ENCODE measurements at regions not wholly inside any gene's neighbourhood (a gene's known extent, or its start where the extent isn't known, plus 50 kb on each side); places are given as distances from the start of the nearest gene placed in this dataset.
"Not testable (repeated sequence)": the region's sequence is repeated elsewhere in the genome, so short reads cannot be mapped to it uniquely, and the experiment has no call there.

GRCh38 chr3:145450018-145450682 is 710.8 kb downstream of the PLOD2 start:
- H3K9me3 ChIP-seq (ENCODE audit: control insufficient read depth, low read depth, low read length): no peaks in the 10 kb centered on the region
- no peaks in the 10 kb centered on the region for H4K20me1 ChIP-seq (ENCODE audit: control insufficient read depth, extremely low read depth, insufficient read depth, low read length)
- TF ChIP-seq CTCF (optimal IDR thresholded peaks at IDR 0.05 in 1 of 3, IDR thresholded peaks at IDR 0.05 in 1 of 3, conservative IDR thresholded peaks at IDR 0.05 in 1 of 3; ENCODE audit: extremely low read depth in 1 of 3, insufficient read depth in 2 of 3, low read length in 3 of 3): no peak
- no peak for TF ChIP-seq EZH2 (IDR thresholded peaks at IDR 0.05; ENCODE audit: low read length)
- no peaks in the 10 kb centered on the region for H3K4me1 ChIP-seq (ENCODE audit: control insufficient read depth, extremely low read depth, insufficient read depth, low read length)
- no peak overlapping the region for H2AFZ ChIP-seq (ENCODE audit: control insufficient read depth, low read length)
- no peak overlapping the region for H3K27ac ChIP-seq (ENCODE audit: control insufficient read depth, insufficient read depth, low read length)
- no peak overlapping the region for H3K4me2 ChIP-seq (ENCODE audit: control insufficient read depth, extremely low read depth, insufficient read depth, low read depth, low read length)
- no peak for DNase-seq (ENCODE audit: low read depth, low spot score)
- H3K9me1 ChIP-seq (ENCODE audit: control insufficient read depth, extremely low read depth, insufficient read depth, low read length): no peaks in the 10 kb centered on the region
- no peaks in the 10 kb centered on the region for H3K79me2 ChIP-seq (ENCODE audit: control insufficient read depth, insufficient read depth, low read length)
- H3K4me3 ChIP-seq (ENCODE audit: control insufficient read depth in 2 of 3, extremely low read depth in 1 of 3, insufficient read depth in 2 of 3, low read depth in 1 of 3, low read length in 3 of 3): no peak overlapping the region
- H3K27me3 ChIP-seq (ENCODE audit: control insufficient read depth, extremely low read depth, insufficient read depth, low read length): no peaks in the 10 kb centered on the region
- no peak overlapping the region for H3K9ac ChIP-seq (ENCODE audit: control insufficient read depth, extremely low read depth, insufficient read depth, low read length)
- no peak for FAIRE-seq
- H3K36me3 ChIP-seq (ENCODE audit: control insufficient read depth in 2 of 2, extremely low read depth in 1 of 2, insufficient read depth in 2 of 2, low read length in 2 of 2): no peaks in the 10 kb centered on the region
- dilution Hi-C loops (cut with MboI; ENCODE audit: extremely low pct_ligation_motif_present, low sequenced_read_pairs): no loop called here

GRCh38 chr3:145457825-145458552 is 703.0 kb downstream of the PLOD2 start:
- Histone ChIP-seq H3K27me3 (ENCODE audit: control insufficient read depth, extremely low read depth, insufficient read depth, low read length) (no peaks in the 10 kb centered on the region), H3K9me3 (ENCODE audit: control insufficient read depth, low read depth, low read length) (no peaks in the 10 kb centered on the region), H3K9me1 (ENCODE audit: control insufficient read depth, extremely low read depth, insufficient read depth, low read length) (no peaks in the 10 kb centered on the region), H3K79me2 (ENCODE audit: control insufficient read depth, insufficient read depth, low read length) (no peaks in the 10 kb centered on the region), H3K4me3 (ENCODE audit: control insufficient read depth in 2 of 3, extremely low read depth in 1 of 3, insufficient read depth in 2 of 3, low read depth in 1 of 3, low read length in 3 of 3) (no peak overlapping the region), H3K4me2 (ENCODE audit: control insufficient read depth, extremely low read depth, insufficient read depth, low read depth, low read length) (no peak overlapping the region), H3K4me1 (ENCODE audit: control insufficient read depth, extremely low read depth, insufficient read depth, low read length) (no peaks in the 10 kb centered on the region), H3K36me3 (ENCODE audit: control insufficient read depth in 2 of 2, extremely low read depth in 1 of 2, insufficient read depth in 2 of 2, low read length in 2 of 2) (no peaks in the 10 kb centered on the region), H4K20me1 (ENCODE audit: control insufficient read depth, extremely low read depth, insufficient read depth, low read length) (no peaks in the 10 kb centered on the region), H3K27ac (ENCODE audit: control insufficient read depth, insufficient read depth, low read length) (no peak overlapping the region), H3K9ac (ENCODE audit: control insufficient read depth, extremely low read depth, insufficient read depth, low read length) (no peak overlapping the region), H2AFZ (ENCODE audit: control insufficient read depth, low read length) (no peak overlapping the region)
- FAIRE-seq (no peak), DNase-seq (ENCODE audit: low read depth, low spot score) (no peak)
- dilution Hi-C loops (cut with MboI; ENCODE audit: extremely low pct_ligation_motif_present, low sequenced_read_pairs): no loop called here
- TF ChIP-seq CTCF (optimal IDR thresholded peaks at IDR 0.05 in 1 of 3, IDR thresholded peaks at IDR 0.05 in 1 of 3, conservative IDR thresholded peaks at IDR 0.05 in 1 of 3; ENCODE audit: extremely low read depth in 1 of 3, insufficient read depth in 2 of 3, low read length in 3 of 3) (no peak), EZH2 (IDR thresholded peaks at IDR 0.05; ENCODE audit: low read length) (no peak)

DNA sequence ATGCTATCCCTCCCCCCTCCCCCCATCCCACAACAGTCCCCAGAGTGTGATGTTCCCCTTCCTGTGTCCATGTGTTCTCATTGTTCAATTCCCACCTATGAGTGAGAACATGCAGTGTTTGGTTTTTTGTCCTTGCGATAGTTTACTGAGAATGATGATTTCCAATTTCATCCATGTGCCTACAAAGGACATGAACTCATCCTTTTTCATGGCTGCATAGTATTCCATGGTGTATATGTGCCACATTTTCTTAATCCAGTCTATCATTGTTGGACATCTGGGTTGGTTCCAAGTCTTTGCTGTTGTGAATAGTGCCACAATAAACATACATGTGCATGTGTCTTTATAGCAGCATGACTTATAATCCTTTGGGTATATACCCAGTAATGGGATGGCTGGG is 701.3 kb downstream of the PLOD2 start:
- dilution Hi-C loops (cut with MboI; ENCODE audit: extremely low pct_ligation_motif_present, low sequenced_read_pairs); FAIRE-seq: not testable (repeated sequence)

More for the DNA sequence above, 701.3 kb downstream of the PLOD2 start:
- not testable (repeated sequence) for H3K4me2 ChIP-seq (ENCODE audit: control insufficient read depth, extremely low read depth, insufficient read depth, low read depth, low read length); H3K9me1 ChIP-seq (ENCODE audit: control insufficient read depth, extremely low read depth, insufficient read depth, low read length); H4K20me1 ChIP-seq (ENCODE audit: control insufficient read depth, extremely low read depth, insufficient read depth, low read length); H3K79me2 ChIP-seq (ENCODE audit: control insufficient read depth, insufficient read depth, low read length); H3K4me1 ChIP-seq (ENCODE audit: control insufficient read depth, extremely low read depth, insufficient read depth, low read length); H3K36me3 ChIP-seq (ENCODE audit: control insufficient read depth in 2 of 2, extremely low read depth in 1 of 2, insufficient read depth in 2 of 2, low read length in 2 of 2); H3K9me3 ChIP-seq (ENCODE audit: control insufficient read depth, low read depth, low read length); H3K27me3 ChIP-seq (ENCODE audit: control insufficient read depth, extremely low read depth, insufficient read depth, low read length); DNase-seq (ENCODE audit: low read depth, low spot score); H3K9ac ChIP-seq (ENCODE audit: control insufficient read depth, extremely low read depth, insufficient read depth, low read length); H3K4me3 ChIP-seq (ENCODE audit: control insufficient read depth in 2 of 3, extremely low read depth in 1 of 3, insufficient read depth in 2 of 3, low read depth in 1 of 3, low read length in 3 of 3); H2AFZ ChIP-seq (ENCODE audit: control insufficient read depth, low read length); H3K27ac ChIP-seq (ENCODE audit: control insufficient read depth, insufficient read depth, low read length)
